Retinal pigment epithelial cell (primary cell): ENCODE measurements at regions not wholly inside any gene's neighbourhood (a gene's known extent, or its start where the extent isn't known, plus 50 kb on each side); places are given as distances from the start of the nearest gene placed in this dataset.
A peak's percentile ranks its signal among the peaks of the same experiment; 100 is the strongest.
"Not testable (repeated sequence)": the region's sequence is repeated elsewhere in the genome, so short reads cannot be mapped to it uniquely, and the experiment has no call there.

Experiments
- DNase-seq: peaks from one replicate; pipeline ENCODE4 v3.0.0-alpha.2; 2010; ENCODE audit warnings: low read depth
- H3K4me3 ChIP-seq: 2 replicates; pipeline ENCODE4 v1.5.1; 2011; ENCODE audit warnings: mild to moderate bottlenecking, low read length, control low read depth, moderate library complexity
- TF ChIP-seq, protein P1 (sequence below): conservative IDR thresholded peaks from 2 replicates; pipeline ENCODE4 v1.5.1; 2011; ENCODE audit warnings: low read depth, low read length, control low read depth, inconsistent platforms

DNA sequence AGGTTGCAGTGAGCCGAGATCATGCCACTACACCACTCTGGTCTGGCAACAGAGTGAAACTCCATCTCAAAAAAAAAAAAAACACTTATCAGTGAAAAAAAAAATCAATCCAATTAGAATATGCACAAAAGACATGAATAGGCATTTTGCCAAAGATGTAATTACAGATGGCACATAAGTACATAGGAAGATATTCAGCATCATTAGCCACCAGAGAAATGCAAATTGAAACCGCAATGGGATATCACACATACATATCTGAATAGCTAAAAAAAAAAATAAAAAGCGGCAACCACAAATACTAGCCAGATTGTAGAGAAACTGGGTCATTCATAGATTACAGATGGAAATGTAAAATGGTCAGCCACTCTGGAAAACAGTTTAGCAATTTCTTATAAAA, 1310.8 kb downstream of the XPNPEP1 start:
- H3K4me3 ChIP-seq, result no peak overlapping the region
- DNase-seq, result no peak
- TF ChIP-seq, protein P1, sequence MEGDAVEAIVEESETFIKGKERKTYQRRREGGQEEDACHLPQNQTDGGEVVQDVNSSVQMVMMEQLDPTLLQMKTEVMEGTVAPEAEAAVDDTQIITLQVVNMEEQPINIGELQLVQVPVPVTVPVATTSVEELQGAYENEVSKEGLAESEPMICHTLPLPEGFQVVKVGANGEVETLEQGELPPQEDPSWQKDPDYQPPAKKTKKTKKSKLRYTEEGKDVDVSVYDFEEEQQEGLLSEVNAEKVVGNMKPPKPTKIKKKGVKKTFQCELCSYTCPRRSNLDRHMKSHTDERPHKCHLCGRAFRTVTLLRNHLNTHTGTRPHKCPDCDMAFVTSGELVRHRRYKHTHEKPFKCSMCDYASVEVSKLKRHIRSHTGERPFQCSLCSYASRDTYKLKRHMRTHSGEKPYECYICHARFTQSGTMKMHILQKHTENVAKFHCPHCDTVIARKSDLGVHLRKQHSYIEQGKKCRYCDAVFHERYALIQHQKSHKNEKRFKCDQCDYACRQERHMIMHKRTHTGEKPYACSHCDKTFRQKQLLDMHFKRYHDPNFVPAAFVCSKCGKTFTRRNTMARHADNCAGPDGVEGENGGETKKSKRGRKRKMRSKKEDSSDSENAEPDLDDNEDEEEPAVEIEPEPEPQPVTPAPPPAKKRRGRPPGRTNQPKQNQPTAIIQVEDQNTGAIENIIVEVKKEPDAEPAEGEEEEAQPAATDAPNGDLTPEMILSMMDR, result no peak

DNA sequence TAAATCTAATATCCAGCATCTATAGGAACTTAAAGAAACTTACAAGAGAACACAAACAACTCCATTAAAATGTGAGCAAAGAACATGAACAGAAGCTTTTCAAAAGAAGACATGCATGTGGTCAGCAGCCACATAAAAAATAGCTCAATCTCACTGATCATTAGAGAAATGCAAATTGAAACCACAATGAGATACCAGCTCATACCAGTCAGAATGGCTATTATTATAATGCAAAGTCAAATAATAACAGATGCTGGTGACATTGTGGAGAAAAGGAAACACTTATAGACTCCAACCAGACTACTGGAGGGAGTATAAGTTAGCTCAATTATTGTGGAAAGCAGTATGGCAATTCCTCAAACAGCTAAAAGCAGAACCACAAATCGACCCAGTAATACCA, 1314.5 kb downstream of the XPNPEP1 start:
- DNase-seq, result no peak
- TF ChIP-seq, protein P1, result no peak
- H3K4me3 ChIP-seq, result no peak overlapping the region

DNA sequence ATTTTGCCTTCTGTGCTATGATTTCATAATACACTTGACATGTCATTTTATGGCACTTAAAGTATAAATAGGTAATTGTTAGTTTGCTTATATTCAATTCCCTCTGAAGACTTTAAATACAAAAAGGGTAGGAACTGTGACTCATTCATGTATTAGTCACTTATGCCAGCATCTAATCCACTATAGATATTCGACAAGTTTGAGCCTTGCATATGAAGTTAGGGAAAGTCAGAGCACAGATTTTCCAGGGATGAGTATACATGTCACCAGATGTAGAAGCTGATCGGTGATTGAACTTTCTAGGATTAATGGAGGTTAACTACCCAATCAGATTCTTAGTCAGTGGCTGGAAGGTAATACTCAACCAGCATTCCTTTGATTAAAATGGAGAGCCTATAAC, 1321.5 kb downstream of the XPNPEP1 start:
- TF ChIP-seq, protein P1, result no peak
- no peak overlapping the region for H3K4me3 ChIP-seq
- DNase-seq, result peak; percentile 54

DNA sequence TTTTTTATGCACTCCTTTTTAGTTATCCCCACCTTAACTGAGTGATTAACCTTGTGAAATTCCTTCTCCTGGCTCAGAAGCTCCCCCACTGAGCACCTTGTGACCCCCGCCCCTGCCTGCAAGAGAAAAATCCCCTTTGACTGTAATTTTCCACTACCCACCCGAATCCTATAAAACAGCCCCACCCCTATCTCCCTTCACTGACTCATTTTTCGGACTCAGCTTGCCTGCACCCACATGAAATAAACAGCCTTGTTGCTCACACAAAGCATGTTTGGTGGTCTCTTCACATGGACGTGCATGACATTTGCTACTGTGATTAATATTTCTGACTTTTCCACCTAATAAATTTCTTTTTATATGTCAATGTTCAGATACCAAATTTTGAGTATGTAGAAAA, 1322.8 kb downstream of the XPNPEP1 start:
- H3K4me3 ChIP-seq, DNase-seq: not testable (repeated sequence)

DNA sequence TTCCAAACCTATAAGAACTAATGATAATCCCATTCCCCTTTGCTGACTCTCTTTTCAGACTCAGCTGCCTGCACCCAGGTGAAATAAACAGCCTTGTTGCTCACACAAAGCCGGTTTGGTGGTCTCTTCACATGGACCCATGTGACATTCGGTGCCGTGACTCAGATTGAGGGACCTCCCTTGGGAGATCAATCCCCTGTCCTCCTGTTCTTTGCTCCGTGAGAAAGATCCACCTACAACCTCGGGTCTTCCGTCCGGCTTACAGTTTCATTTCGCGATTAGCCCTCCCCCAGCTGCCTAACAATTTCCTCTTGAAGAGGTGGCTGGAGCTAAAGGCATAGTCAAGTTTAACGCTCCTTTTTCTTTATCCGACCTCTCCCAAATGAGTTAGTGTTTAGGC, 1324.0 kb downstream of the XPNPEP1 start:
- not testable (repeated sequence) for H3K4me3 ChIP-seq

DNA sequence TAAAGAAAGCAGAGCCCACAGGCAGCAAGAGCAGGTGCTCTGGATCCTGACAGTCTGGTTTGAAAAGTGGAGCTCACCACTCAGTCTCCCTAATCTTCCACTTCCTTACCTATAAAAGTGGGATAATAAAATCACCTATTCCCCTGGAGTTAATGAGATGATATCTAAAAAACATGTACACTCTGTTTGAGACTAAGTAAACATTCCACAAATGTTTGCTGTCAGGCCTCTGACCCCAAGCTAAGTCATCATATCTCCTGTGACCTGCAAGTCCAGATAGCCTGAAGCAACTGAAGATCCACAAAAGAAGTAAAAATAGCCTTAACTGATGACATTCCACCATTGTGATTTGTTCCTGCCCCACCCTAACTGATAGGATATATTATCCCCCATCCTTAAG, 1324.5 kb downstream of the XPNPEP1 start:
- DNase-seq, result no peak
- H3K4me3 ChIP-seq, result no peak overlapping the region
- TF ChIP-seq, protein P1, result no peak

More for the DNA sequence above, 1324.0 kb downstream of the XPNPEP1 start:
- not testable (repeated sequence) for DNase-seq

DNA sequence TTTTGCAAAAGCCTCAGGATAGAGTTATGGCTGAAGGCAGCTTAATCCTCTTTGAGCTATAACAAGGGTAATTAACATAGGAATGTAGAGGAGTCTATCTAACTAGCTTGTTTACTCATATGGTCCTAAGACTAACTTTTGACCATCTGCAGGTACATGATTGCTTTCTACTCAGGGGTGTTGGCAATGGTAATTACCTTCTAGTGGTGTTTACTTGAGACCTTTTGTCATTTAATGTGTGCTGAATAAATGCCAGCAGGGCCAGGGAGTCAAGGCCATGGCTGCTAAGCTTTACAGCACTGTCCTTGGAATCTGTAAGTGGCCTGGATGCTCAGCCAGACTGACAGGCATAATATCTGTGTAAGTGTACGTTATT, 1325.0 kb downstream of the XPNPEP1 start:
- DNase-seq, result no peak
- TF ChIP-seq, protein P1, result no peak
- no peak overlapping the region for H3K4me3 ChIP-seq

DNA sequence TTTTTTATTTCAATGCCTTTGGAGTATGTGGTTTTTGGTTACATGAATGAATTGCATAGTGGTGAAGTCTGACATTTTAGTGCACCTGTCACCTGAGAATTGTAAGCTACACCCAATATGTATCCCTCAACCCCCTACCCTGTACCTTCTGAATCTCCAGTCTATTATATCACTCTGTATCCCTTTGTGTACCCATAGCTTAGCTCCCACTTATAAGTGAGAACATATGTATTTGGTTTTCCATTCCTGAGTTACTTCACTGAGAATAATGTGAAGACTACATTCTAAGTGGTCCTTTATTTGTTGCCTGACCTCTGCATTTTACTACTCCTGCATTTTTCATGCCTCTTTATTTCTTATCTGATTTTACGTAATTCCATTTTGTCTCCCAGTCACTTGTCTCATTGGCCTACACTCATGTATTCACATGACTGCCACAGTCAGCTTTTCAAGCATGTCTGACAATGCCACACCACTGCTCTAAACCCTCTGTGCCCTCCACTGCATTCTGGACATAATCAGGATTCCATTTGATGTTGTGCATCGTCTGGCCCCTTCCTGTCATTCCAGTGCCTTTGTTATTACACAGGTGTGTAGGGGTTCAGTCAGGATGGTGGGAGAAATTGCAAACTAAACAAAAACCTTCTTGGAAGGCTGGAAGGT, 1325.5 kb downstream of the XPNPEP1 start:
- H3K4me3 ChIP-seq, result no peak overlapping the region
- TF ChIP-seq, protein P1, result no peak
- DNase-seq, result peak; percentile 61
